GM10266 (cell line): ENCODE measurements at regions not wholly inside any gene's neighbourhood (a gene's known extent, or its start where the extent isn't known, plus 50 kb on each side); places are given as distances from the start of the nearest gene placed in this dataset.

ENCODE experiments used
- DNase-seq: peaks from one replicate; pipeline ENCODE4 v3.0.0; 2012; ENCODE audit errors: extremely low spot score
- TF ChIP-seq, protein P1 (sequence below): IDR thresholded peaks from 2 replicates; pipeline ENCODE4 v1.5.1; 2012; ENCODE audit warnings: mild to moderate bottlenecking, low read depth; ENCODE audit not compliant: control insufficient read depth, insufficient read depth; ENCODE audit errors: missing control alignments

DNA sequence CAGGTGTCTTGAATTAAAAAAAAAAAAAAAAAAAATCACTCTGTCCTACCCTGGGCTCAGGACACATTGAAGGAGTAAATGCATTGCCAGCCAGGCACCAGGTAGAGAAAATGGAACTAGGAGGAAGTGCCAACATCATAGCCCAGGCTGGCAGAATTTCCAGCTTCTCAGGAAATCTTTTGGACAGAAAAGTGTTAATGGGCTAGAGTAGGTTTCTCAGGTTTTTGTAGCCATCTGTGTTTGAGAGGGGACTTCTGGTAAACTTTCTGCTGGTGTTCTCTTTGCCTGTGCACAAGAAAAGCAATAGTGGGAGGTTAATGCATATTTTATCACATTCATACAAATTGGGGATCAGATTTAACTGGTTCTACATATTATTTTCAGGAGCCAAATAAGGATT is 678.3 kb upstream of the NRSN1 start:
- TF ChIP-seq, protein P1, sequence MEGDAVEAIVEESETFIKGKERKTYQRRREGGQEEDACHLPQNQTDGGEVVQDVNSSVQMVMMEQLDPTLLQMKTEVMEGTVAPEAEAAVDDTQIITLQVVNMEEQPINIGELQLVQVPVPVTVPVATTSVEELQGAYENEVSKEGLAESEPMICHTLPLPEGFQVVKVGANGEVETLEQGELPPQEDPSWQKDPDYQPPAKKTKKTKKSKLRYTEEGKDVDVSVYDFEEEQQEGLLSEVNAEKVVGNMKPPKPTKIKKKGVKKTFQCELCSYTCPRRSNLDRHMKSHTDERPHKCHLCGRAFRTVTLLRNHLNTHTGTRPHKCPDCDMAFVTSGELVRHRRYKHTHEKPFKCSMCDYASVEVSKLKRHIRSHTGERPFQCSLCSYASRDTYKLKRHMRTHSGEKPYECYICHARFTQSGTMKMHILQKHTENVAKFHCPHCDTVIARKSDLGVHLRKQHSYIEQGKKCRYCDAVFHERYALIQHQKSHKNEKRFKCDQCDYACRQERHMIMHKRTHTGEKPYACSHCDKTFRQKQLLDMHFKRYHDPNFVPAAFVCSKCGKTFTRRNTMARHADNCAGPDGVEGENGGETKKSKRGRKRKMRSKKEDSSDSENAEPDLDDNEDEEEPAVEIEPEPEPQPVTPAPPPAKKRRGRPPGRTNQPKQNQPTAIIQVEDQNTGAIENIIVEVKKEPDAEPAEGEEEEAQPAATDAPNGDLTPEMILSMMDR = no peak
- DNase-seq = no peak

DNA sequence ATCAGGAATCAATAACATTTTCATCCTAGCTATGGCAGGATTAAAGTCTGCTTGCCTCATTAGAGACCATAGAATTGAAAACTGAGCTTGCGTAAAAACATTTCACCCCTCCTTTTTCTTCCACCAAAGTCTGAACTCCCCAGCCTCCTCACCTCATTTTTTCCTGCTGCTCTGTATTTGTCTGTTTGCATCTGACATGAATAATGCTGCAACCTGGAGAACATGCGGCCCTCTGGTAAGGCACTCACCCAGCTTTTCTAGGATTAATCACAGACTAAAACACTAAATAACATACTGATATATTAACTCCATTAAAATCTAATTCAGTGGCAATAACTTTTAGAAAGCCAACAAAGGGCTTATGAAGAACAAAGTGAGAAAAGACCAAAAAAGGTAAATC is 677.7 kb upstream of the NRSN1 start:
- TF ChIP-seq, protein P1 = no peak
- no peak for DNase-seq

DNA sequence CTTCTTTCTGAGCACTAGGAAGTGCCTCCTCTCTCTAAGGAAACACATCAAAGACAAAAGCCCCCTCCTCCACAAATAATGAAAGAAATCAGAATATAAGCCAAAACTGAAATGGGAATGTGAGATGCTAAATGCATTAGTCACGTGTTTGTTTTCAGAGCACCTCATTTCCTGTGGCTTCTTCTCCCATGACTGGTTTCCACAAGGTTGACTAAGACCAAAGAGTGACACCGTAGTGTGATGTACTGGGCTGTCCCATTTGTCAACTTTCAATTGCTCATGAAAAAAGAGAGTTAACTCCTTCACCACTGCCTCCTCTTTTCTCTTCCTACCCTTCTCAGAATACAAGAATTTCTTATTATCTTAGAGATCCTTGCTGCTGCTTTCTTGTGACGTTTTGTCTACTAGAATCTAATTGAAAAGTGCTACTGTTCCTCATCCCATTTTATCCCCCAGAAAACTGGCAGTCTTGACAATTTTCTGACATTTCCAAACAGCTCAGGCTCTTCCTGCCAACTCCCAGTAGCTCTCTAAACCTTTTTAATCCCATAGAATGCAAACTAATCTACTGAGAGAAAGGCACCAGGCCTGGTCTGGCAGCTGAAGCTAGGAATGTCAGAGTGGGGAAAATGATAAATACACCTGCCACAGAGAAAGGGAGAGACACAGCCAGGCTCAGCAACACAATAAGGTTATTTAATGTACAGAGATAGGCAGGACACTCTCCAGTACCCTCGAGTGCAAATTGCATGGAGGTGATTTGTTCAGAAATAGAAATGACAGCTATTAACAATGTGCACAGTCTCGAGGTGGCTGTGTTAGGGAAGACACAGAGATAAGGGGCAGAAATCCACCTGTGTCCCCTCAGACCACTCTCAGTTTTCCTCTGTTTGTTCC is 671.7 kb upstream of the NRSN1 start:
- TF ChIP-seq, protein P1 = no peak

DNA sequence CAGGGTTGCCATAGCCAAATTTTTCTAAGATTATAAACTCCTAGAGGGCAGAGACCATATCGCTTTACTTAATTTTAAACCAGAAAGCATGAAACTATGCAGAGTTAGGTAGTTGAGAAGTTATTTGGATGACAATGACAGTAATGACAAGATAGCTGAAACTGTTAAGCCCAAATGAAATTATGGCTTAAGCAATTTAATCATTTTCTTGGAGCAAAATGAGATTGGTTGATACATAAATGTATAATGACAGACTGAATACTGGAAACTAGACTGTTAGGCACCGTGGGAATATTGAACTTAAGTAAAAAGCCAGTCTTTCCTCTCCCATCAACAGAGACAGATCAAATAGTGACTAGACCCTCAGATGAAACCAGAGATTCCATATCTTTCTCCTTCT is 670.3 kb upstream of the NRSN1 start:
- no peak for DNase-seq
- TF ChIP-seq, protein P1 = no peak

More for the DNA sequence above, 671.7 kb upstream of the NRSN1 start:
- DNase-seq = no peak

DNA sequence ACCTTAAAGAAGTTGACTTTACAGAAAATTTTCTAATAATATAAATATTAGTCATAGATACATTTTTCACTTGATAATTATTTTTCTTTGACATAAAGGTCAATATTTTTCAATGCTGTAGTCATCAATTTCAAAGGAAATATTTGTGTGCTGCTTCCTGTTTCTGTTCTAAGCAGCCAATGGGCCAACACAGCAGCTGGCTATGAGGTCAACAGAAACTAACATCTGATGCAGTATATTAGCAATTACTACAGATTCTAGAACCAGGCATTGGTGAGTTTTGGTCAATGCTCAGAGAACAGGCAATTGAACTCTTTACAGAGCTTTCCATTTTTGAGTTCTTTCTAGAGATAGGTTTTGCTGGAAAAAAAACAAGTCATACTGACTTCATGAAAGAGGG is 669.6 kb upstream of the NRSN1 start:
- TF ChIP-seq, protein P1 = no peak
- no peak for DNase-seq

DNA sequence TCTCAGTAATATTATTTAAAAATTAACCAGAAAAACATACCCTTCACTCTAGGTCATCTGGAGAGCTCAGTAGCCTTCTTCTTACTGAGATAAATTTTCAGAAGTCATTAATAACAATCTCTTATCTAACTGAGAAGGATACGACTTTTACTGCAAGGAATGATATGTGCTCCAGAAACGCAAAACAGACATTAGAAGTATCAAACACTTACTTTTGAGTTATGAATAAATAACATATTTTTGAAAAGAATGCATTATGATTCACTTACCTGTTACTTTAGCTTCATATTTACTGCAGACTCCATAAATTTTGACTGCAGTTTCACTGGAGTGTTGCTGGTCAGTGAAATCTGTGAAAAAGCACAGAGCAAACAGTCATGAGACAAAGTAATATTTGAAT is 668.7 kb upstream of the NRSN1 start:
- DNase-seq = no peak
- TF ChIP-seq, protein P1 = no peak

DNA sequence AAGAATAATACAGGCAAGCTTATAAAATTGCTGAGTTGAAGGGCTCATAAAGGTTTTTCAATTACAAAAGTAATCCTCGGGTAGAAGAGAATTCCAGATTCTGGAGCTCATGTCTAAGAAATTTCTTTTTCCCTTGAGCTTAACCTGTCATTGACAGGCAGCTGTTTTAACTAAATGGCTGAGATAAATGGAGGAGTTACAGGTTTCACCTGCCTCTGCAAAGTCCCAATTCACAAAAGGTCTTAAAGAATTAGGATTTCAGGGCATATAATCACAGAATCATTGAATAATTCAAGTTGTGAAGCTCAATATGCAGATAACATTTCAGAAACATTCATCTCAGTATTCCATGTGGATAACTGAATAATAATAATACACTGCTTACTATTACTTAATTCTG is 660.1 kb upstream of the NRSN1 start:
- TF ChIP-seq, protein P1 = no peak
- no peak for DNase-seq
